SK-N-SH (cell line): ENCODE measurements at regions not wholly inside any gene's neighbourhood (a gene's known extent, or its start where the extent isn't known, plus 50 kb on each side); places are given as distances from the start of the nearest gene placed in this dataset.

Experiments
- EZH2phosphoT487 ChIP-seq: fragments of 200-600 bp; sonication (generic); IDR thresholded peaks from 2 replicates; pipeline ENCODE4 v1.6.1; 2017; ENCODE audit warnings: low read depth, mixed run types, mild to moderate bottlenecking, antibody characterized with exemption, moderate library complexity, borderline replicate concordance
- GATA2 ChIP-seq: sonication (generic); formaldehyde crosslinking; IDR thresholded peaks from 2 replicates; pipeline ENCODE4 v1.5.0; 2020; ENCODE audit warnings: mild to moderate bottlenecking, missing genetic modification reagents
- MAX ChIP-seq: IDR thresholded peaks from 2 replicates; pipeline ENCODE4 v1.4.0; 2012; ENCODE audit warnings: low read depth
- POLR2AphosphoS5 ChIP-seq: IDR thresholded peaks from 2 replicates; pipeline ENCODE4 v1.6.1; 2012; ENCODE audit warnings: low read depth, low read length
- RFX5 ChIP-seq: IDR thresholded peaks from 2 replicates; pipeline ENCODE4 v1.6.1; 2012; ENCODE audit warnings: mild to moderate bottlenecking, improper control_type of control experiment, low read length
- RXRA ChIP-seq: IDR thresholded peaks from 2 replicates; pipeline ENCODE4 v1.4.0; 2012; ENCODE audit warnings: low read depth, mild to moderate bottlenecking, borderline replicate concordance
- TAF1 ChIP-seq: IDR thresholded peaks from 2 replicates; pipeline ENCODE4 v1.6.1; 2012; ENCODE audit warnings: low read depth, mild to moderate bottlenecking, low read length, moderate library complexity, borderline replicate concordance
- YY1 ChIP-seq: IDR thresholded peaks from 2 replicates; pipeline ENCODE4 v1.4.0; 2012; ENCODE audit warnings: low read depth, mild to moderate bottlenecking
- ZBTB33 ChIP-seq: IDR thresholded peaks from 2 replicates; pipeline ENCODE4 v1.4.0; 2012; ENCODE audit warnings: low read depth, borderline replicate concordance
- TF ChIP-seq, protein P1 (sequence below): fragments of 200-600 bp; sonication (generic); IDR thresholded peaks from 2 replicates; pipeline ENCODE4 v1.6.1; 2017; ENCODE audit warnings: antibody characterized with exemption, mild to moderate bottlenecking, moderate library complexity
- TF ChIP-seq, protein P2 (sequence below): IDR thresholded peaks from 2 replicates; pipeline ENCODE4 v1.6.1; 2012; ENCODE audit warnings: mild to moderate bottlenecking, low read depth, low read length, moderate library complexity
- TF ChIP-seq, protein P3 (sequence below): IDR thresholded peaks from 2 replicates; pipeline ENCODE4; 2012

DNA sequence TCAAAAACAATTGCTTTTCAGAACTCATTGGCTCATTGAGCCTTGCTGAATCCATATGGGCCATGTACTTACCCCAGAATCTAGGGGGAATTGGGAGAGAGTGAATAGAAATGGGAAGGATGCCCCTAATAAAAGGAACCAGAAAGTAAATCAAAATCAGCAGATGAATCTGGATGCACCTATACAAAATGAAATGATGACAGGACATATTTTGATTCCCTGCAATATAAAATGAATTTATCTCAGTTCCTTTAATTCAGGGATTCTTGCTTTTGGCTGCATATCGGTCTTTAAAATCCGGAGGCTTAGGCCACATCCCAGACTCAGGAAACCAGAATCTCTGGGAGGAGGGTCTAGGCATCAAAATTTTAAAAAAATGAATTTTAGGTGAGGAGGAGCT lies 107.7 kb upstream of the NEO1 start:
- no peak for TF ChIP-seq YY1
- no peak for TF ChIP-seq TAF1
- TF ChIP-seq, protein P1, sequence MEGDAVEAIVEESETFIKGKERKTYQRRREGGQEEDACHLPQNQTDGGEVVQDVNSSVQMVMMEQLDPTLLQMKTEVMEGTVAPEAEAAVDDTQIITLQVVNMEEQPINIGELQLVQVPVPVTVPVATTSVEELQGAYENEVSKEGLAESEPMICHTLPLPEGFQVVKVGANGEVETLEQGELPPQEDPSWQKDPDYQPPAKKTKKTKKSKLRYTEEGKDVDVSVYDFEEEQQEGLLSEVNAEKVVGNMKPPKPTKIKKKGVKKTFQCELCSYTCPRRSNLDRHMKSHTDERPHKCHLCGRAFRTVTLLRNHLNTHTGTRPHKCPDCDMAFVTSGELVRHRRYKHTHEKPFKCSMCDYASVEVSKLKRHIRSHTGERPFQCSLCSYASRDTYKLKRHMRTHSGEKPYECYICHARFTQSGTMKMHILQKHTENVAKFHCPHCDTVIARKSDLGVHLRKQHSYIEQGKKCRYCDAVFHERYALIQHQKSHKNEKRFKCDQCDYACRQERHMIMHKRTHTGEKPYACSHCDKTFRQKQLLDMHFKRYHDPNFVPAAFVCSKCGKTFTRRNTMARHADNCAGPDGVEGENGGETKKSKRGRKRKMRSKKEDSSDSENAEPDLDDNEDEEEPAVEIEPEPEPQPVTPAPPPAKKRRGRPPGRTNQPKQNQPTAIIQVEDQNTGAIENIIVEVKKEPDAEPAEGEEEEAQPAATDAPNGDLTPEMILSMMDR: no peak
- TF ChIP-seq POLR2AphosphoS5: no peak
- TF ChIP-seq, protein P2, sequence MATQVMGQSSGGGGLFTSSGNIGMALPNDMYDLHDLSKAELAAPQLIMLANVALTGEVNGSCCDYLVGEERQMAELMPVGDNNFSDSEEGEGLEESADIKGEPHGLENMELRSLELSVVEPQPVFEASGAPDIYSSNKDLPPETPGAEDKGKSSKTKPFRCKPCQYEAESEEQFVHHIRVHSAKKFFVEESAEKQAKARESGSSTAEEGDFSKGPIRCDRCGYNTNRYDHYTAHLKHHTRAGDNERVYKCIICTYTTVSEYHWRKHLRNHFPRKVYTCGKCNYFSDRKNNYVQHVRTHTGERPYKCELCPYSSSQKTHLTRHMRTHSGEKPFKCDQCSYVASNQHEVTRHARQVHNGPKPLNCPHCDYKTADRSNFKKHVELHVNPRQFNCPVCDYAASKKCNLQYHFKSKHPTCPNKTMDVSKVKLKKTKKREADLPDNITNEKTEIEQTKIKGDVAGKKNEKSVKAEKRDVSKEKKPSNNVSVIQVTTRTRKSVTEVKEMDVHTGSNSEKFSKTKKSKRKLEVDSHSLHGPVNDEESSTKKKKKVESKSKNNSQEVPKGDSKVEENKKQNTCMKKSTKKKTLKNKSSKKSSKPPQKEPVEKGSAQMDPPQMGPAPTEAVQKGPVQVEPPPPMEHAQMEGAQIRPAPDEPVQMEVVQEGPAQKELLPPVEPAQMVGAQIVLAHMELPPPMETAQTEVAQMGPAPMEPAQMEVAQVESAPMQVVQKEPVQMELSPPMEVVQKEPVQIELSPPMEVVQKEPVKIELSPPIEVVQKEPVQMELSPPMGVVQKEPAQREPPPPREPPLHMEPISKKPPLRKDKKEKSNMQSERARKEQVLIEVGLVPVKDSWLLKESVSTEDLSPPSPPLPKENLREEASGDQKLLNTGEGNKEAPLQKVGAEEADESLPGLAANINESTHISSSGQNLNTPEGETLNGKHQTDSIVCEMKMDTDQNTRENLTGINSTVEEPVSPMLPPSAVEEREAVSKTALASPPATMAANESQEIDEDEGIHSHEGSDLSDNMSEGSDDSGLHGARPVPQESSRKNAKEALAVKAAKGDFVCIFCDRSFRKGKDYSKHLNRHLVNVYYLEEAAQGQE: no peak
- TF ChIP-seq RFX5: no peak
- no peak for TF ChIP-seq EZH2phosphoT487
- TF ChIP-seq, protein P3, sequence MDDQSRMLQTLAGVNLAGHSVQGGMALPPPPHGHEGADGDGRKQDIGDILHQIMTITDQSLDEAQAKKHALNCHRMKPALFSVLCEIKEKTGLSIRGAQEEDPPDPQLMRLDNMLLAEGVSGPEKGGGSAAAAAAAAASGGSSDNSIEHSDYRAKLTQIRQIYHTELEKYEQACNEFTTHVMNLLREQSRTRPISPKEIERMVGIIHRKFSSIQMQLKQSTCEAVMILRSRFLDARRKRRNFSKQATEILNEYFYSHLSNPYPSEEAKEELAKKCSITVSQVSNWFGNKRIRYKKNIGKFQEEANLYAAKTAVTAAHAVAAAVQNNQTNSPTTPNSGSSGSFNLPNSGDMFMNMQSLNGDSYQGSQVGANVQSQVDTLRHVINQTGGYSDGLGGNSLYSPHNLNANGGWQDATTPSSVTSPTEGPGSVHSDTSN: no peak
- no peak for TF ChIP-seq MAX
- TF ChIP-seq RXRA: no peak
- TF ChIP-seq ZBTB33: no peak
- TF ChIP-seq GATA2 (CRISPR knock-in tag): no peak
